ENCODE measurements at regions not wholly inside any gene's neighbourhood (a gene's known extent, or its start where the extent isn't known, plus 50 kb on each side); places are given as distances from the start of the nearest gene placed in this dataset.

DNA sequence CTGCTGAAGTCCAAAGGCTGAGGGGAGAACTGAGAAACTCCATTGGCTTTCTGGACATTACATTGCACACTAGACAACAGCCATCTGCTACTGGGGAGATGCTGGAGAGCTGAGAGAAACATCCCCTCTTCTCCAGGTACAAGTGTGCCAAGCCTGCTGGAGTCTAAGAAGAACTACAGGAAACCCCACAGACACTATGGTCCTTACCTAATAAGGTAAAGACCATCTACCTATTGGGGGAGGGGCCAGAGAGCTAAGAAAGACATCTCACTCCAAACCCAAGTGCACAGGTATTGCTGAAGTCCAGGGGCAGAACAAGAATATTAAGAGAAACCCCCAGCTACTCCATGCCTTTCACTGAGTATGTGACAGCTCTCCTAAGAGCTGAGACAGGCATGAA is 338.7 kb upstream of the NCKAP5 start:
- no peak for TF ChIP-seq POLR2A (IDR thresholded peaks at IDR 0.05)
- TF ChIP-seq, protein P1, sequence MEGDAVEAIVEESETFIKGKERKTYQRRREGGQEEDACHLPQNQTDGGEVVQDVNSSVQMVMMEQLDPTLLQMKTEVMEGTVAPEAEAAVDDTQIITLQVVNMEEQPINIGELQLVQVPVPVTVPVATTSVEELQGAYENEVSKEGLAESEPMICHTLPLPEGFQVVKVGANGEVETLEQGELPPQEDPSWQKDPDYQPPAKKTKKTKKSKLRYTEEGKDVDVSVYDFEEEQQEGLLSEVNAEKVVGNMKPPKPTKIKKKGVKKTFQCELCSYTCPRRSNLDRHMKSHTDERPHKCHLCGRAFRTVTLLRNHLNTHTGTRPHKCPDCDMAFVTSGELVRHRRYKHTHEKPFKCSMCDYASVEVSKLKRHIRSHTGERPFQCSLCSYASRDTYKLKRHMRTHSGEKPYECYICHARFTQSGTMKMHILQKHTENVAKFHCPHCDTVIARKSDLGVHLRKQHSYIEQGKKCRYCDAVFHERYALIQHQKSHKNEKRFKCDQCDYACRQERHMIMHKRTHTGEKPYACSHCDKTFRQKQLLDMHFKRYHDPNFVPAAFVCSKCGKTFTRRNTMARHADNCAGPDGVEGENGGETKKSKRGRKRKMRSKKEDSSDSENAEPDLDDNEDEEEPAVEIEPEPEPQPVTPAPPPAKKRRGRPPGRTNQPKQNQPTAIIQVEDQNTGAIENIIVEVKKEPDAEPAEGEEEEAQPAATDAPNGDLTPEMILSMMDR (IDR thresholded peaks at IDR 0.05): no peak
